GM23338 (cell line): ENCODE measurements at regions not wholly inside any gene's neighbourhood (a gene's known extent, or its start where the extent isn't known, plus 50 kb on each side); places are given as distances from the start of the nearest gene placed in this dataset.

Source experiments
- ATAC-seq: fragments of 200-7000 bp; cut with Tn5 transposase; 3 replicates; pipeline ENCODE4 v1.9.1; 2020
- DNase-seq: peaks from one replicate; pipeline ENCODE4 v3.0.0-alpha.2; 2015; ENCODE audit warnings: low spot score
- H2AFZ ChIP-seq: fragments of 200-600 bp; sonication (generic); 2 replicates; pipeline ENCODE4 v1.8.0; 2016; ENCODE audit warnings: antibody characterized with exemption, mild to moderate bottlenecking, moderate library complexity
- H3F3A ChIP-seq: fragments of 200-600 bp; sonication (generic); replicated peaks from 2 replicates; pipeline ENCODE4 v1.8.0; 2017; ENCODE audit warnings: antibody characterized with exemption, mixed run types, low read depth
- H3K27ac ChIP-seq: fragments of 200-600 bp; sonication (generic); 2 replicates; pipeline ENCODE4 v1.6.1; 2016; ENCODE audit warnings: low read depth
- H3K27me3 ChIP-seq: fragments of 200-600 bp; sonication (generic); 2 replicates; pipeline ENCODE4 v1.8.0; 2016; ENCODE audit warnings: mild to moderate bottlenecking, mixed run types, moderate library complexity; ENCODE audit not compliant: insufficient read depth
- H3K36me3 ChIP-seq: fragments of 200-600 bp; sonication (generic); 2 replicates; pipeline ENCODE4 v1.8.0; 2016; ENCODE audit warnings: mild to moderate bottlenecking; ENCODE audit not compliant: insufficient read depth
- H3K4me1 ChIP-seq: fragments of 200-600 bp; sonication (generic); 2 replicates; pipeline ENCODE4 v1.8.0; 2016; ENCODE audit warnings: mild to moderate bottlenecking, moderate library complexity; ENCODE audit not compliant: insufficient read depth
- H3K4me2 ChIP-seq: fragments of 200-600 bp; sonication (generic); 2 replicates; pipeline ENCODE4 v1.7.1; 2017; ENCODE audit warnings: mixed run types
- H3K4me3 ChIP-seq: fragments of 200-600 bp; sonication (generic); 2 replicates; pipeline ENCODE4 v1.6.1; 2016; ENCODE audit warnings: mixed run types
- H3K79me2 ChIP-seq: fragments of 200-600 bp; sonication (generic); replicated peaks from 2 replicates; pipeline ENCODE4 v1.8.0; 2017; ENCODE audit warnings: mild to moderate bottlenecking; ENCODE audit not compliant: insufficient read depth
- H3K9me2 ChIP-seq: fragments of 200-600 bp; sonication (generic); 2 replicates; pipeline ENCODE4 v1.8.0; 2017; ENCODE audit not compliant: insufficient read depth
- H4K20me1 ChIP-seq: fragments of 200-600 bp; sonication (generic); replicated peaks from 2 replicates; pipeline ENCODE4 v1.8.0; 2017; ENCODE audit warnings: mild to moderate bottlenecking; ENCODE audit not compliant: insufficient read depth
- H3K27ac Mint-ChIP-seq: 2 replicates; pipeline ENCODE4 v1.8.0; 2020; ENCODE audit warnings: inconsistent platforms, mild to moderate bottlenecking, moderate library complexity, mixed read lengths
- H3K27me3 Mint-ChIP-seq: 3 replicates; pipeline ENCODE4 v1.8.0; 2022; ENCODE audit warnings: low read depth, mild to moderate bottlenecking, moderate library complexity, mixed read lengths, inconsistent platforms; ENCODE audit not compliant: insufficient read depth, poor library complexity
- H3K36me3 Mint-ChIP-seq: 3 replicates; pipeline ENCODE4 v1.8.0; 2021; ENCODE audit warnings: low read depth, mild to moderate bottlenecking, inconsistent platforms, moderate library complexity, mixed read lengths
- H3K4me1 Mint-ChIP-seq: 3 replicates; pipeline ENCODE4 v1.8.0; 2020; ENCODE audit warnings: mild to moderate bottlenecking, inconsistent platforms, mixed read lengths
- H3K4me3 Mint-ChIP-seq: 3 replicates; pipeline ENCODE4 v1.8.0; 2021; ENCODE audit warnings: moderate library complexity, mild to moderate bottlenecking, inconsistent platforms, mixed read lengths
- H3K9me3 Mint-ChIP-seq: 3 replicates; pipeline ENCODE4 v1.8.0; 2020; ENCODE audit warnings: moderate library complexity, mild to moderate bottlenecking, inconsistent platforms, mixed read lengths
- CREB1 ChIP-seq: fragments of 250-450 bp; sonication (Bioruptor Pico); IDR thresholded peaks from 2 replicates; pipeline ENCODE4 v1.5.0; 2020; ENCODE audit warnings: low read depth, mild to moderate bottlenecking, moderate library complexity
- EZH2 ChIP-seq: fragments of 200-600 bp; sonication (generic); IDR thresholded peaks from one replicate; pipeline ENCODE4 v1.8.0; 2017; ENCODE audit warnings: antibody characterized with exemption, mild to moderate bottlenecking, low read depth; ENCODE audit not compliant: unreplicated experiment
- EZH2phosphoT487 ChIP-seq: fragments of 200-600 bp; sonication (generic); IDR thresholded peaks from one replicate; pipeline ENCODE4 v1.8.1; 2018; ENCODE audit warnings: antibody characterized with exemption; ENCODE audit not compliant: unreplicated experiment
- JUNB ChIP-seq: IDR thresholded peaks from one replicate; pipeline ENCODE4 v1.6.1; 2016; ENCODE audit warnings: antibody characterized with exemption; ENCODE audit not compliant: unreplicated experiment
- NANOG ChIP-seq: IDR thresholded peaks from 2 replicates; pipeline ENCODE4 v1.6.1; 2016; ENCODE audit warnings: antibody characterized with exemption, borderline replicate concordance
- POLR2AphosphoS5 ChIP-seq: IDR thresholded peaks from 2 replicates; pipeline ENCODE4 v1.6.1; 2016; ENCODE audit warnings: antibody characterized with exemption, low read depth
- STAT1 ChIP-seq: IDR thresholded peaks from one replicate; pipeline ENCODE4 v1.6.1; 2016; ENCODE audit warnings: antibody characterized with exemption; ENCODE audit not compliant: unreplicated experiment
- ZNF114 ChIP-seq: fragments of 250-450 bp; sonication (Bioruptor Pico); IDR thresholded peaks from 2 replicates; pipeline ENCODE4 v1.5.0; 2020; ENCODE audit warnings: mild to moderate bottlenecking, moderate library complexity
- ZNF331 ChIP-seq: fragments of 250-450 bp; sonication (Bioruptor Pico); IDR thresholded peaks from 2 replicates; pipeline ENCODE4 v1.5.0; 2020; ENCODE audit warnings: low read depth, mild to moderate bottlenecking, moderate library complexity
- TF ChIP-seq, protein P1 (sequence below): fragments of 250-450 bp; sonication (Bioruptor Pico); IDR thresholded peaks from 2 replicates; pipeline ENCODE4 v1.5.0; 2020; ENCODE audit warnings: mild to moderate bottlenecking, moderate library complexity
- TF ChIP-seq, protein P2 (sequence below): IDR thresholded peaks from 2 replicates; pipeline ENCODE4 v1.6.1; 2016; ENCODE audit warnings: antibody characterized with exemption
- TF ChIP-seq, protein P3 (sequence below): IDR thresholded peaks from one replicate; pipeline ENCODE4 v1.6.1; 2018; ENCODE audit warnings: antibody characterized with exemption; ENCODE audit not compliant: unreplicated experiment
- TF ChIP-seq, protein P4 (sequence below), 2 experiments: fragments of 200-600 bp in 1 of 2; sonication (generic) in 1 of 2; conservative IDR thresholded peaks; 2 replicates each; pipeline versions ENCODE4 v1.5.1 to v1.6.1; 2016 to 2017; ENCODE audit warnings: antibody characterized with exemption in 2 of 2, low read depth in 2 of 2, mild to moderate bottlenecking in 2 of 2, moderate library complexity in 1 of 2

DNA sequence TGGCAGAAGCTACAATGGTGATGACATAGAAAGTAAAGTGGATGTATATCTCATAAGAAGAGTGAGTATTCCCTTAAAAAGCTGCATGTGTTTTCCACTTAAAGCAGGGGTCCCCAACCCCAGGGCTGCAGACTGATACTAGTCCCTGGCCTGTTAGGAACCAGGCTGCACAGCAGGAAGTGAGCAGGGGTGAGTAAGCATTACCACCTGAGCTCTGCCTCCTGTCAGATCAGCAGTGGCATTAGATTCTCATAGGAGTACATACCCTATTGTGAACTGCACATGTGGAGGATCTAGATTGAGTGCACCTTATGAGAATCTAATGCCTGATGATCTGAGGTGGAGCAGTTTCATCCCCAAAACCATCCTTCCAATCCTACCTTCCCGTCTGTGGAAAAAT lies 126.1 kb upstream of the CMC1 start:
- DNase-seq (no peak), ATAC-seq (no peak)
- Histone ChIP-seq H3K4me3 (no peak overlapping the region), H3F3A (no peaks in the 10 kb centered on the region), H2AFZ (no peak overlapping the region), H3K4me1 (peaks cover 23% of the 10 kb centered on the region), H4K20me1 (no peaks in the 10 kb centered on the region), H3K9me2 (no peaks in the 10 kb centered on the region; the same call in 1 of the 2 replicates), H3K27ac (no peak overlapping the region), H3K27me3 (no peaks in the 10 kb centered on the region), H3K4me2 (no peak overlapping the region), H3K36me3 (no peaks in the 10 kb centered on the region), H3K79me2 (no peaks in the 10 kb centered on the region)
- no peak overlapping the region for H3K4me3 Mint-ChIP-seq
- peaks cover 4% of the 10 kb centered on the region for H3K27me3 Mint-ChIP-seq
- TF ChIP-seq CREB1 (CRISPR knock-in tag) (no peak), ZNF331 (CRISPR knock-in tag) (no peak), NANOG (no peak), POLR2AphosphoS5 (no peak), JUNB (no peak), EZH2phosphoT487 (no peak), ZNF114 (no peak), STAT1 (no peak), EZH2 (no peak)
- TF ChIP-seq, protein P1, sequence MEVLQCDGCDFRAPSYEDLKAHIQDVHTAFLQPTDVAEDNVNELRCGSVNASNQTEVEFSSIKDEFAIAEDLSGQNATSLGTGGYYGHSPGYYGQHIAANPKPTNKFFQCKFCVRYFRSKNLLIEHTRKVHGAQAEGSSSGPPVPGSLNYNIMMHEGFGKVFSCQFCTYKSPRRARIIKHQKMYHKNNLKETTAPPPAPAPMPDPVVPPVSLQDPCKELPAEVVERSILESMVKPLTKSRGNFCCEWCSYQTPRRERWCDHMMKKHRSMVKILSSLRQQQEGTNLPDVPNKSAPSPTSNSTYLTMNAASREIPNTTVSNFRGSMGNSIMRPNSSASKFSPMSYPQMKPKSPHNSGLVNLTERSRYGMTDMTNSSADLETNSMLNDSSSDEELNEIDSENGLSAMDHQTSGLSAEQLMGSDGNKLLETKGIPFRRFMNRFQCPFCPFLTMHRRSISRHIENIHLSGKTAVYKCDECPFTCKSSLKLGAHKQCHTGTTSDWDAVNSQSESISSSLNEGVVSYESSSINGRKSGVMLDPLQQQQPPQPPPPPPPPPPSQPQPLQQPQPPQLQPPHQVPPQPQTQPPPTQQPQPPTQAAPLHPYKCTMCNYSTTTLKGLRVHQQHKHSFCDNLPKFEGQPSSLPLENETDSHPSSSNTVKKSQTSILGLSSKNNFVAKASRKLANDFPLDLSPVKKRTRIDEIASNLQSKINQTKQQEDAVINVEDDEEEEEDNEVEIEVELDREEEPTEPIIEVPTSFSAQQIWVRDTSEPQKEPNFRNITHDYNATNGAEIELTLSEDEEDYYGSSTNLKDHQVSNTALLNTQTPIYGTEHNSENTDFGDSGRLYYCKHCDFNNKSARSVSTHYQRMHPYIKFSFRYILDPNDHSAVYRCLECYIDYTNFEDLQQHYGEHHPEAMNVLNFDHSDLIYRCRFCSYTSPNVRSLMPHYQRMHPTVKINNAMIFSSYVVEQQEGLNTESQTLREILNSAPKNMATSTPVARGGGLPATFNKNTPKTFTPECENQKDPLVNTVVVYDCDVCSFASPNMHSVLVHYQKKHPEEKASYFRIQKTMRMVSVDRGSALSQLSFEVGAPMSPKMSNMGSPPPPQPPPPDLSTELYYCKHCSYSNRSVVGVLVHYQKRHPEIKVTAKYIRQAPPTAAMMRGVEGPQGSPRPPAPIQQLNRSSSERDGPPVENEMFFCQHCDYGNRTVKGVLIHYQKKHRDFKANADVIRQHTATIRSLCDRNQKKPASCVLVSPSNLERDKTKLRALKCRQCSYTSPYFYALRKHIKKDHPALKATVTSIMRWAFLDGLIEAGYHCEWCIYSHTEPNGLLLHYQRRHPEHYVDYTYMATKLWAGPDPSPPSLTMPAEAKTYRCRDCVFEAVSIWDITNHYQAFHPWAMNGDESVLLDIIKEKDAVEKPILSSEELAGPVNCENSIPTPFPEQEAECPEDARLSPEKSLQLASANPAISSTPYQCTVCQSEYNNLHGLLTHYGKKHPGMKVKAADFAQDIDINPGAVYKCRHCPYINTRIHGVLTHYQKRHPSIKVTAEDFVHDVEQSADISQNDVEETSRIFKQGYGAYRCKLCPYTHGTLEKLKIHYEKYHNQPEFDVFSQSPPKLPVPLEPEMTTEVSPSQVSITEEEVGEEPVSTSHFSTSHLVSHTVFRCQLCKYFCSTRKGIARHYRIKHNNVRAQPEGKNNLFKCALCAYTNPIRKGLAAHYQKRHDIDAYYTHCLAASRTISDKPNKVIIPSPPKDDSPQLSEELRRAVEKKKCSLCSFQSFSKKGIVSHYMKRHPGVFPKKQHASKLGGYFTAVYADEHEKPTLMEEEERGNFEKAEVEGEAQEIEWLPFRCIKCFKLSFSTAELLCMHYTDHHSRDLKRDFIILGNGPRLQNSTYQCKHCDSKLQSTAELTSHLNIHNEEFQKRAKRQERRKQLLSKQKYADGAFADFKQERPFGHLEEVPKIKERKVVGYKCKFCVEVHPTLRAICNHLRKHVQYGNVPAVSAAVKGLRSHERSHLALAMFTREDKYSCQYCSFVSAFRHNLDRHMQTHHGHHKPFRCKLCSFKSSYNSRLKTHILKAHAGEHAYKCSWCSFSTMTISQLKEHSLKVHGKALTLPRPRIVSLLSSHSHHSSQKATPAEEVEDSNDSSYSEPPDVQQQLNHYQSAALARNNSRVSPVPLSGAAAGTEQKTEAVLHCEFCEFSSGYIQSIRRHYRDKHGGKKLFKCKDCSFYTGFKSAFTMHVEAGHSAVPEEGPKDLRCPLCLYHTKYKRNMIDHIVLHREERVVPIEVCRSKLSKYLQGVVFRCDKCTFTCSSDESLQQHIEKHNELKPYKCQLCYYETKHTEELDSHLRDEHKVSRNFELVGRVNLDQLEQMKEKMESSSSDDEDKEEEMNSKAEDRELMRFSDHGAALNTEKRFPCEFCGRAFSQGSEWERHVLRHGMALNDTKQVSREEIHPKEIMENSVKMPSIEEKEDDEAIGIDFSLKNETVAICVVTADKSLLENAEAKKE, result no peak
- TF ChIP-seq, protein P2, sequence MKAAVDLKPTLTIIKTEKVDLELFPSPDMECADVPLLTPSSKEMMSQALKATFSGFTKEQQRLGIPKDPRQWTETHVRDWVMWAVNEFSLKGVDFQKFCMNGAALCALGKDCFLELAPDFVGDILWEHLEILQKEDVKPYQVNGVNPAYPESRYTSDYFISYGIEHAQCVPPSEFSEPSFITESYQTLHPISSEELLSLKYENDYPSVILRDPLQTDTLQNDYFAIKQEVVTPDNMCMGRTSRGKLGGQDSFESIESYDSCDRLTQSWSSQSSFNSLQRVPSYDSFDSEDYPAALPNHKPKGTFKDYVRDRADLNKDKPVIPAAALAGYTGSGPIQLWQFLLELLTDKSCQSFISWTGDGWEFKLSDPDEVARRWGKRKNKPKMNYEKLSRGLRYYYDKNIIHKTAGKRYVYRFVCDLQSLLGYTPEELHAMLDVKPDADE, result no peak
- TF ChIP-seq, protein P3, sequence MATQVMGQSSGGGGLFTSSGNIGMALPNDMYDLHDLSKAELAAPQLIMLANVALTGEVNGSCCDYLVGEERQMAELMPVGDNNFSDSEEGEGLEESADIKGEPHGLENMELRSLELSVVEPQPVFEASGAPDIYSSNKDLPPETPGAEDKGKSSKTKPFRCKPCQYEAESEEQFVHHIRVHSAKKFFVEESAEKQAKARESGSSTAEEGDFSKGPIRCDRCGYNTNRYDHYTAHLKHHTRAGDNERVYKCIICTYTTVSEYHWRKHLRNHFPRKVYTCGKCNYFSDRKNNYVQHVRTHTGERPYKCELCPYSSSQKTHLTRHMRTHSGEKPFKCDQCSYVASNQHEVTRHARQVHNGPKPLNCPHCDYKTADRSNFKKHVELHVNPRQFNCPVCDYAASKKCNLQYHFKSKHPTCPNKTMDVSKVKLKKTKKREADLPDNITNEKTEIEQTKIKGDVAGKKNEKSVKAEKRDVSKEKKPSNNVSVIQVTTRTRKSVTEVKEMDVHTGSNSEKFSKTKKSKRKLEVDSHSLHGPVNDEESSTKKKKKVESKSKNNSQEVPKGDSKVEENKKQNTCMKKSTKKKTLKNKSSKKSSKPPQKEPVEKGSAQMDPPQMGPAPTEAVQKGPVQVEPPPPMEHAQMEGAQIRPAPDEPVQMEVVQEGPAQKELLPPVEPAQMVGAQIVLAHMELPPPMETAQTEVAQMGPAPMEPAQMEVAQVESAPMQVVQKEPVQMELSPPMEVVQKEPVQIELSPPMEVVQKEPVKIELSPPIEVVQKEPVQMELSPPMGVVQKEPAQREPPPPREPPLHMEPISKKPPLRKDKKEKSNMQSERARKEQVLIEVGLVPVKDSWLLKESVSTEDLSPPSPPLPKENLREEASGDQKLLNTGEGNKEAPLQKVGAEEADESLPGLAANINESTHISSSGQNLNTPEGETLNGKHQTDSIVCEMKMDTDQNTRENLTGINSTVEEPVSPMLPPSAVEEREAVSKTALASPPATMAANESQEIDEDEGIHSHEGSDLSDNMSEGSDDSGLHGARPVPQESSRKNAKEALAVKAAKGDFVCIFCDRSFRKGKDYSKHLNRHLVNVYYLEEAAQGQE, result no peak
- TF ChIP-seq, protein P4, sequence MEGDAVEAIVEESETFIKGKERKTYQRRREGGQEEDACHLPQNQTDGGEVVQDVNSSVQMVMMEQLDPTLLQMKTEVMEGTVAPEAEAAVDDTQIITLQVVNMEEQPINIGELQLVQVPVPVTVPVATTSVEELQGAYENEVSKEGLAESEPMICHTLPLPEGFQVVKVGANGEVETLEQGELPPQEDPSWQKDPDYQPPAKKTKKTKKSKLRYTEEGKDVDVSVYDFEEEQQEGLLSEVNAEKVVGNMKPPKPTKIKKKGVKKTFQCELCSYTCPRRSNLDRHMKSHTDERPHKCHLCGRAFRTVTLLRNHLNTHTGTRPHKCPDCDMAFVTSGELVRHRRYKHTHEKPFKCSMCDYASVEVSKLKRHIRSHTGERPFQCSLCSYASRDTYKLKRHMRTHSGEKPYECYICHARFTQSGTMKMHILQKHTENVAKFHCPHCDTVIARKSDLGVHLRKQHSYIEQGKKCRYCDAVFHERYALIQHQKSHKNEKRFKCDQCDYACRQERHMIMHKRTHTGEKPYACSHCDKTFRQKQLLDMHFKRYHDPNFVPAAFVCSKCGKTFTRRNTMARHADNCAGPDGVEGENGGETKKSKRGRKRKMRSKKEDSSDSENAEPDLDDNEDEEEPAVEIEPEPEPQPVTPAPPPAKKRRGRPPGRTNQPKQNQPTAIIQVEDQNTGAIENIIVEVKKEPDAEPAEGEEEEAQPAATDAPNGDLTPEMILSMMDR (conservative IDR thresholded peaks at IDR 0.05; ENCODE audit: low read depth in 2 of 2), result no peak
- peaks cover 13% of the 10 kb centered on the region for H3K36me3 Mint-ChIP-seq
- H3K4me1 Mint-ChIP-seq, result peaks cover 22% of the 10 kb centered on the region
- H3K27ac Mint-ChIP-seq, result no peak overlapping the region
- H3K9me3 Mint-ChIP-seq, result peaks cover 11% of the 10 kb centered on the region
